PC-9 (cell line): ENCODE measurements at regions not wholly inside any gene's neighbourhood (a gene's known extent, or its start where the extent isn't known, plus 50 kb on each side); places are given as distances from the start of the nearest gene placed in this dataset.

Experiments
- BruUV-seq: library from RNA; stranded (reverse); fragments of 400-500 nt; replicated peaks from 2 replicates; lab custom pipeline; 2021; lab: Mats Ljungman, UMichigan
- CTCF ChIA-PET: fragments of 300-600 bp; sonication (Branson Sonifier 250); formaldehyde crosslinking; loops from one replicate; lab custom pipeline; 2022; ENCODE audit warnings: antibody characterized with exemption; lab: Charles Lee
- POLR2A ChIA-PET: fragments of 300-600 bp; sonication (Branson Sonifier 250); formaldehyde crosslinking; loops from one replicate; lab custom pipeline; 2022; ENCODE audit warnings: antibody characterized with exemption; ENCODE audit not compliant: unreplicated experiment; lab: Charles Lee
- DNase-seq, 2 experiments: peaks; one replicate each; pipeline versions ENCODE4 v3.0.0 to v3.0.0-alpha.2; 2015 to 2022; ENCODE audit warnings: mixed read lengths in 1 of 2
- H2AFZ ChIP-seq: fragments of 200-600 bp; sonication (generic); 2 replicates; pipeline ENCODE4 v1.8.1; 2017; ENCODE audit warnings: antibody characterized with exemption
- H3F3A ChIP-seq: fragments of 200-600 bp; sonication (generic); 2 replicates; pipeline ENCODE4 v1.8.1; 2017; ENCODE audit warnings: antibody characterized with exemption, mild to moderate bottlenecking, low read depth; ENCODE audit not compliant: insufficient read depth
- H3K27ac ChIP-seq: fragments of 200-600 bp; sonication (generic); 2 replicates; pipeline ENCODE4 v1.6.1; 2016; ENCODE audit warnings: mixed run types
- H3K27me3 ChIP-seq: fragments of 200-600 bp; sonication (generic); 2 replicates; pipeline ENCODE4 v1.6.1; 2016; ENCODE audit warnings: low read depth, mixed run types; ENCODE audit not compliant: insufficient read depth
- H3K36me3 ChIP-seq: fragments of 200-600 bp; sonication (generic); 2 replicates; pipeline ENCODE4 v1.6.1; 2016; ENCODE audit warnings: low read depth, mixed run types
- H3K4me1 ChIP-seq: fragments of 200-600 bp; sonication (generic); replicated peaks from 2 replicates; pipeline ENCODE4 v1.6.1; 2016; ENCODE audit warnings: mixed run types; ENCODE audit not compliant: insufficient read depth
- H3K4me2 ChIP-seq: fragments of 200-600 bp; sonication (generic); 2 replicates; pipeline ENCODE4 v1.6.1; 2017; ENCODE audit warnings: mixed run types
- H3K4me3 ChIP-seq: fragments of 200-600 bp; sonication (generic); 2 replicates; pipeline ENCODE4 v1.6.1; 2016; ENCODE audit warnings: mixed run types
- H3K79me2 ChIP-seq: fragments of 200-600 bp; sonication (generic); 2 replicates; pipeline ENCODE4 v1.6.1; 2017; ENCODE audit warnings: low read depth, mixed run types
- H3K9me2 ChIP-seq: fragments of 200-600 bp; sonication (generic); 2 replicates; pipeline ENCODE4 v1.8.1; 2017; ENCODE audit warnings: mild to moderate bottlenecking; ENCODE audit not compliant: insufficient read depth
- H3K9me3 ChIP-seq: fragments of 200-600 bp; sonication (generic); 2 replicates; pipeline ENCODE4 v1.8.1; 2016; ENCODE audit warnings: low read depth; ENCODE audit not compliant: insufficient read depth
- H4K20me1 ChIP-seq: fragments of 200-600 bp; sonication (generic); 2 replicates; pipeline ENCODE4 v1.8.1; 2017; ENCODE audit not compliant: insufficient read depth
- CTCF ChIP-seq: fragments of 200-600 bp; sonication (generic); conservative IDR thresholded peaks from 2 replicates; pipeline ENCODE4 v1.6.1; 2017; ENCODE audit warnings: mixed run types, antibody characterized with exemption, mild to moderate bottlenecking, moderate library complexity
- EZH2 ChIP-seq: fragments of 200-600 bp; sonication (generic); IDR thresholded peaks from 2 replicates; pipeline ENCODE4 v1.8.0; 2017; ENCODE audit warnings: antibody characterized with exemption, low read depth
- intact Hi-C: fragments of 100-400 bp; cut with micrococcal nuclease; formaldehyde crosslinking; loops from one replicate; pipeline ENCODE4 v1.10.0; 2022; ENCODE audit not compliant: unreplicated experiment

DNA sequence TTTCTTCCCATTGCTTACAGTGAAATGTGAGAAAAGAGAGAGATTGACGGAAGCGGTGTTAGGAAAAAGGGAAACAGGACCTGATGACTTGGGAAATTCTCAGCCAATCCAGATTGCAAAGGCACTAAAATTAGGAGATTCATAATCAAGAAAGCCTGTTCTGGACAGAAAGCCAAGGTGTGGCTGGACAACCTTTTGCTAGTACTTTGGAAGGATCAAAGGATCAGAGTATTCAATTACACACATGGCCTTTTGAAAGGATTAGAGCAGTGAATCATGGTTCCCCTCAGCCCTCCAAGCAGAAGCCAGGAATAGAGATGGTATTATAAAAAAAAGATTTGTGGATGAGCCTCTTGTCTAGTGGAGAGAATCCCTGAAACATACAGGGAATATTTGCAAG is 669.8 kb upstream of the ADAMTS5 start:
- BruUV-seq, result no TSS peak

GRCh38 chr21:27633631-27634030 is 666.7 kb upstream of the ADAMTS5 start:
- CTCF ChIA-PET, result no interaction called here
- no peaks in the 10 kb centered on the region for H3K9me3 ChIP-seq
- H3K79me2 ChIP-seq, result no peaks in the 10 kb centered on the region
- H3K27me3 ChIP-seq, result no peaks in the 10 kb centered on the region
- no peak overlapping the region for H3K4me3 ChIP-seq
- no peaks in the 10 kb centered on the region for H4K20me1 ChIP-seq
- no peak overlapping the region for H3K4me2 ChIP-seq
- no peak overlapping the region for H3K27ac ChIP-seq
- intact Hi-C loops, result no loop called here
- H3F3A ChIP-seq, result no peaks in the 10 kb centered on the region
- H2AFZ ChIP-seq, result no peak overlapping the region
- POLR2A ChIA-PET, result no interaction called here
- no peak for DNase-seq
- H3K9me2 ChIP-seq, result no peaks in the 10 kb centered on the region
- H3K4me1 ChIP-seq, result no peaks in the 10 kb centered on the region
- no TSS peak for BruUV-seq
- no peaks in the 10 kb centered on the region for H3K36me3 ChIP-seq
- TF ChIP-seq EZH2 (no peak), CTCF (no peak)

More for the DNA sequence above, 669.8 kb upstream of the ADAMTS5 start:
- H3K27me3 ChIP-seq, result no peaks in the 10 kb centered on the region
- H3K4me2 ChIP-seq, result no peak overlapping the region
- H3K4me1 ChIP-seq, result no peaks in the 10 kb centered on the region
- H3K9me2 ChIP-seq, result no peaks in the 10 kb centered on the region
- H3K36me3 ChIP-seq, result no peaks in the 10 kb centered on the region
- TF ChIP-seq CTCF, result no peak
- no peak for TF ChIP-seq EZH2
- no peak for DNase-seq
- H3K27ac ChIP-seq, result no peak overlapping the region
- H3K9me3 ChIP-seq, result no peaks in the 10 kb centered on the region
- POLR2A ChIA-PET, result no interaction called here
- H3K79me2 ChIP-seq, result no peaks in the 10 kb centered on the region
- H4K20me1 ChIP-seq, result no peaks in the 10 kb centered on the region
- H3K4me3 ChIP-seq, result no peak overlapping the region
- H3F3A ChIP-seq, result no peaks in the 10 kb centered on the region
- CTCF ChIA-PET, result no interaction called here
- no peak overlapping the region for H2AFZ ChIP-seq
- intact Hi-C loops, result no loop called here

DNA sequence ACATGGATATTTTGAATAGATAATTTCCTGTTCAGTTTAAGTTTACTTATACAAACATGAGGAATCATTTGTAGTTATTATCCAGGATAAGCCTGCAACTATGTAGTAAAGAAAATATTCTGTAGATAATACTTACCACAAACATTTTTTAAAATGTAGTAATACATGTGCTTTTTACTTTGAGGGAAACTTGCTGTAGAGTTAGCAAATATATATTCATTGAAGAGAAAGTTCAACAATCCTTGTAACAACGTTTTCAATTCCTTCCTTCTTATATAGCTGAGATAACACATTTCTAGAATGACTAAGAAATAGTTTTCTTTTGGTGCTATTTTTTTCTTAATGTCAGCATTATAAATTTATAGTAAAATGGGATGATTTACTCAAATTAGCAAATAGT is 664.6 kb upstream of the ADAMTS5 start:
- H3K4me1 ChIP-seq, result no peaks in the 10 kb centered on the region
- no peak overlapping the region for H3K27ac ChIP-seq
- no peaks in the 10 kb centered on the region for H3K79me2 ChIP-seq
- intact Hi-C loops, result no loop called here
- ChIA-PET POLR2A (no interaction called here), CTCF (no interaction called here)
- no peaks in the 10 kb centered on the region for H3F3A ChIP-seq
- DNase-seq, result no peak
- no peaks in the 10 kb centered on the region for H3K27me3 ChIP-seq
- TF ChIP-seq CTCF (no peak), EZH2 (no peak)
- H3K36me3 ChIP-seq, result no peaks in the 10 kb centered on the region
- no TSS peak for BruUV-seq
- no peaks in the 10 kb centered on the region for H3K9me2 ChIP-seq
- no peaks in the 10 kb centered on the region for H4K20me1 ChIP-seq
- no peak overlapping the region for H3K4me2 ChIP-seq
- no peak overlapping the region for H2AFZ ChIP-seq
- no peaks in the 10 kb centered on the region for H3K9me3 ChIP-seq
- H3K4me3 ChIP-seq, result no peak overlapping the region
